ENCODE measurements at regions not wholly inside any gene's neighbourhood (a gene's known extent, or its start where the extent isn't known, plus 50 kb on each side); places are given as distances from the start of the nearest gene placed in this dataset.

DNA sequence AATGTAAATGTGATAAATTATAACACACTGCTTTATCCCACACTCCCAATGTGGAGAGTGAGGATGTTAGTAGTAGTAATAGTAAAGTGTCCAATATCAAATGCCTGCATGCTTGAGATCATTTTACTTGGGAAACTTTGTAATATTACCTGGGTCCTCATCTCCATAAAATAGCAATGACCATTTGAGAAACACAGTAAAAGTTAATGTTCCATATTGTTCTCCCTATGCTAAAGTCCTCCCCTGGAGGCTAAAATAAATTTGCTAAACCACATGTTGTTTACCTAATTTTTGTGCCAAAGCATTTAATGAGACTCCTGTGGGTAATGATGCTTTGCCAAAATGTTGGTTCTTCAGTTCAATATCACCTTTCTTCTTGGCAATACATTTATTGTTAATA, 291.2 kb downstream of the CDH10 start:
- no peak overlapping the region for H3K4me3 ChIP-seq (ENCODE audit: low read depth, low read length)
- DNase-seq (ENCODE audit: low read depth) = no peak
- TF ChIP-seq, protein P1, sequence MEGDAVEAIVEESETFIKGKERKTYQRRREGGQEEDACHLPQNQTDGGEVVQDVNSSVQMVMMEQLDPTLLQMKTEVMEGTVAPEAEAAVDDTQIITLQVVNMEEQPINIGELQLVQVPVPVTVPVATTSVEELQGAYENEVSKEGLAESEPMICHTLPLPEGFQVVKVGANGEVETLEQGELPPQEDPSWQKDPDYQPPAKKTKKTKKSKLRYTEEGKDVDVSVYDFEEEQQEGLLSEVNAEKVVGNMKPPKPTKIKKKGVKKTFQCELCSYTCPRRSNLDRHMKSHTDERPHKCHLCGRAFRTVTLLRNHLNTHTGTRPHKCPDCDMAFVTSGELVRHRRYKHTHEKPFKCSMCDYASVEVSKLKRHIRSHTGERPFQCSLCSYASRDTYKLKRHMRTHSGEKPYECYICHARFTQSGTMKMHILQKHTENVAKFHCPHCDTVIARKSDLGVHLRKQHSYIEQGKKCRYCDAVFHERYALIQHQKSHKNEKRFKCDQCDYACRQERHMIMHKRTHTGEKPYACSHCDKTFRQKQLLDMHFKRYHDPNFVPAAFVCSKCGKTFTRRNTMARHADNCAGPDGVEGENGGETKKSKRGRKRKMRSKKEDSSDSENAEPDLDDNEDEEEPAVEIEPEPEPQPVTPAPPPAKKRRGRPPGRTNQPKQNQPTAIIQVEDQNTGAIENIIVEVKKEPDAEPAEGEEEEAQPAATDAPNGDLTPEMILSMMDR (IDR thresholded peaks at IDR 0.05; ENCODE audit: low read depth, low read length, missing control alignments) = no peak

- DNase-seq (ENCODE audit: low read depth) = no peak
- no peak overlapping the region for H3K4me3 ChIP-seq (ENCODE audit: low read depth, low read length)
- TF ChIP-seq, protein P1 (IDR thresholded peaks at IDR 0.05; ENCODE audit: low read depth, low read length, missing control alignments) = no peak
Measured at GRCh38 chr5:24363789-24364481, 280.8 kb downstream of the CDH10 start.

DNA sequence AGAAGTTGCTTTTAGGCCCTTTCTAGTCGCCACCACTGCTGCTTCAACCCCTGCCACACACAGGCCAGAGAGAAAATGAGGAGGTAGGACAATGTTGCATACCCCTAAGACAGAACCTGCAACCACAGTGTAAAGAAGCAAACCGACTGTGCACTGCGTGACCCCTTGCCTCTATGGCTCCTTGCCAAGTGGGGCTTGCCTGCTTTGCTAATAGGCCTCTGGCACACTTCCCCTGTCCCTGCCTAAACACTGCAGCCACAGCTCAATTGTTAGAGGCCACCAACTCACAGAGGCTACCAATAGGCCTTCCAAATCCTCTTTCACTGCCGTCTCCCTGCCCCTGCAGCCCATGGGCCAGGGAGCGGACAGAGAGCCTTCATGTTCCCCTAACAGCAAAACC, 280.1 kb downstream of the CDH10 start:
- no peak for DNase-seq (ENCODE audit: low read depth)
- TF ChIP-seq, protein P1 (IDR thresholded peaks at IDR 0.05; ENCODE audit: low read depth, low read length, missing control alignments) = no peak

GRCh38 chr5:24365406-24365805, 279.4 kb downstream of the CDH10 start:
- no peak for DNase-seq (ENCODE audit: low read depth)
- H3K4me3 ChIP-seq (ENCODE audit: low read depth, low read length) = no peak overlapping the region
- TF ChIP-seq, protein P1 (IDR thresholded peaks at IDR 0.05; ENCODE audit: low read depth, low read length, missing control alignments) = no peak

More for the DNA sequence above, 280.1 kb downstream of the CDH10 start:
- no peak overlapping the region for H3K4me3 ChIP-seq (ENCODE audit: low read depth, low read length)

GRCh38 chr5:24367216-24367615, 277.6 kb downstream of the CDH10 start:
- DNase-seq (ENCODE audit: low read depth) = no peak
- H3K4me3 ChIP-seq (ENCODE audit: low read depth, low read length) = no peak overlapping the region
- TF ChIP-seq, protein P1 (IDR thresholded peaks at IDR 0.05; ENCODE audit: low read depth, low read length, missing control alignments) = no peak

DNA sequence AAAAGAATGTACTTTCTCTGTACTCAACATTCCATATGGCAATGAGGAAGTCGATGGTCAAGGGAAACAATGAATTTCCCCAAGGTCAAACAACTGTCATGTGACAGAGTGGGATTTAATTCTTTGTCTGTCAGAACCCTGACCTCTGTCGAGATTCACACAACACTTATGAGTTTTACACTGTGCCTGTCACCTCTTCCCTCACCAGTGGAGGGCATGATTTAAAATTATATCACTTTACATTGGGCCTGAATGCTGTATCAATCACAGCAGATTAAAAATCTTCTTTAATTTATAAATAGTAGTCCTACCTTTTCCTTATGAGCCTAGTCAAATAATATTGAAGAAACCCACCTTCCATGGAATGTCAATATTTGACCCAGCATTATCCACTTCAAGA, 276.7 kb downstream of the CDH10 start:
- H3K4me3 ChIP-seq (ENCODE audit: low read depth, low read length) = no peak overlapping the region

More for the DNA sequence above, 276.7 kb downstream of the CDH10 start:
- no peak for DNase-seq (ENCODE audit: low read depth)
- TF ChIP-seq, protein P1 (IDR thresholded peaks at IDR 0.05; ENCODE audit: low read depth, low read length, missing control alignments) = no peak

Measured in GM12864 (cell line).